Skeletal muscle cell (primary cell): ENCODE measurements at regions not wholly inside any gene's neighbourhood (a gene's known extent, or its start where the extent isn't known, plus 50 kb on each side); places are given as distances from the start of the nearest gene placed in this dataset.

Experiments
- DNase-seq: peaks from one replicate; pipeline ENCODE4 v3.0.0-alpha.2; 2010; ENCODE audit warnings: low read depth
- H3K4me3 ChIP-seq: 2 replicates; pipeline ENCODE4 v1.5.1; 2011; ENCODE audit warnings: low read depth, mild to moderate bottlenecking, control low read depth, low read length, moderate library complexity

GRCh38 chr1:36591278-36591677 lies 108.6 kb upstream of the CSF3R start:
- no peak for DNase-seq
- no peak overlapping the region for H3K4me3 ChIP-seq

- no peak for DNase-seq
Observed at GRCh38 chr1:36590771-36591170, 108.1 kb upstream of the CSF3R start.

GRCh38 chr1:36590264-36590663 lies 107.6 kb upstream of the CSF3R start:
- DNase-seq: no peak
- no peak overlapping the region for H3K4me3 ChIP-seq

More at GRCh38 chr1:36590771-36591170, 108.1 kb upstream of the CSF3R start:
- no peak overlapping the region for H3K4me3 ChIP-seq

GRCh38 chr1:36588972-36589371 lies 106.3 kb upstream of the CSF3R start:
- DNase-seq: no peak
- no peak overlapping the region for H3K4me3 ChIP-seq

GRCh38 chr1:36585569-36586548 lies 103.1 kb upstream of the CSF3R start:
- no peak for DNase-seq
- no peak overlapping the region for H3K4me3 ChIP-seq

GRCh38 chr1:36584874-36585453 lies 102.3 kb upstream of the CSF3R start:
- no peak overlapping the region for H3K4me3 ChIP-seq
- no peak for DNase-seq

- DNase-seq: no peak
- no peak overlapping the region for H3K4me3 ChIP-seq
Observed at GRCh38 chr1:36583980-36584782, 101.5 kb upstream of the CSF3R start.

- H3K4me3 ChIP-seq: no peak overlapping the region
- no peak for DNase-seq
Observed at GRCh38 chr1:36583080-36583479, 100.4 kb upstream of the CSF3R start.

- DNase-seq: no peak
- no peak overlapping the region for H3K4me3 ChIP-seq
Observed at GRCh38 chr1:36582066-36582755, 99.5 kb upstream of the CSF3R start.

GRCh38 chr1:36580524-36580923 lies 97.8 kb upstream of the CSF3R start:
- H3K4me3 ChIP-seq: no peak overlapping the region
- no peak for DNase-seq

GRCh38 chr1:36579039-36579438 lies 96.3 kb upstream of the CSF3R start:
- DNase-seq: no peak
- no peak overlapping the region for H3K4me3 ChIP-seq

GRCh38 chr1:36576551-36577110 lies 93.9 kb upstream of the CSF3R start:
- H3K4me3 ChIP-seq: no peak overlapping the region
- DNase-seq: no peak

- DNase-seq: no peak
- H3K4me3 ChIP-seq: no peak overlapping the region
Observed at GRCh38 chr1:36576118-36576517, 93.4 kb upstream of the CSF3R start.

GRCh38 chr1:36573445-36573844 lies 90.7 kb upstream of the CSF3R start:
- DNase-seq: no peak
- H3K4me3 ChIP-seq: no peak overlapping the region

- H3K4me3 ChIP-seq: no peak overlapping the region
- DNase-seq: no peak
Observed at GRCh38 chr1:36572906-36573305, 90.2 kb upstream of the CSF3R start.

GRCh38 chr1:36572142-36572715 lies 89.5 kb upstream of the CSF3R start:
- no peak overlapping the region for H3K4me3 ChIP-seq
- DNase-seq: no peak

- H3K4me3 ChIP-seq: no peak overlapping the region
- no peak for DNase-seq
Observed at GRCh38 chr1:36571106-36571505, 88.4 kb upstream of the CSF3R start.

- DNase-seq: no peak
- no peak overlapping the region for H3K4me3 ChIP-seq
Observed at GRCh38 chr1:36570478-36571060, 87.9 kb upstream of the CSF3R start.

GRCh38 chr1:36570006-36570405 lies 87.3 kb upstream of the CSF3R start:
- H3K4me3 ChIP-seq: no peak overlapping the region
- DNase-seq: no peak
